H9 (cell line): ENCODE measurements at regions not wholly inside any gene's neighbourhood (a gene's known extent, or its start where the extent isn't known, plus 50 kb on each side); places are given as distances from the start of the nearest gene placed in this dataset.

ENCODE experiments used
- DNase-seq: peaks from one replicate; pipeline ENCODE4 v3.0.0-alpha.2; 2017
- H2AFZ ChIP-seq: one replicate; pipeline ENCODE4 v1.6.1; 2013; ENCODE audit warnings: mild to moderate bottlenecking, low read length, control low read depth, moderate library complexity
- H2AK5ac ChIP-seq: 2 replicates; pipeline ENCODE4 v1.6.1; 2013; ENCODE audit warnings: low read length, control low read depth, mixed read lengths; ENCODE audit not compliant: insufficient read length
- H2BK120ac ChIP-seq: one replicate; pipeline ENCODE4 v1.6.1; 2013; ENCODE audit warnings: low read depth, mild to moderate bottlenecking, low read length, control low read depth, inconsistent platforms; ENCODE audit not compliant: poor library complexity, severe bottlenecking
- H2BK12ac ChIP-seq: 2 replicates; pipeline ENCODE4 v1.6.1; 2013; ENCODE audit warnings: low read length, control low read depth, mixed read lengths, low read depth; ENCODE audit not compliant: insufficient read length
- H2BK15ac ChIP-seq: 2 replicates; pipeline ENCODE4 v1.6.1; 2013; ENCODE audit warnings: low read depth, low read length, control low read depth
- H2BK20ac ChIP-seq: one replicate; pipeline ENCODE4 v1.6.1; 2013; ENCODE audit warnings: low read depth, mild to moderate bottlenecking, low read length, control low read depth, inconsistent platforms; ENCODE audit not compliant: poor library complexity, severe bottlenecking
- H2BK5ac ChIP-seq: 2 replicates; pipeline ENCODE4 v1.6.1; 2013; ENCODE audit warnings: low read length, control low read depth, mixed read lengths; ENCODE audit not compliant: insufficient read length
- H3K14ac ChIP-seq: 2 replicates; pipeline ENCODE4 v1.6.1; 2013; ENCODE audit warnings: low read length, control low read depth; ENCODE audit not compliant: insufficient read depth
- H3K18ac ChIP-seq: 2 replicates; pipeline ENCODE4 v1.6.1; 2013; ENCODE audit warnings: low read depth, mild to moderate bottlenecking, mixed read lengths, low read length, control low read depth; ENCODE audit not compliant: insufficient read length
- H3K23ac ChIP-seq: 2 replicates; pipeline ENCODE4 v1.6.1; 2013; ENCODE audit warnings: low read length, control low read depth, mixed read lengths, low read depth; ENCODE audit not compliant: insufficient read length
- H3K23me2 ChIP-seq: 2 replicates; pipeline ENCODE4 v1.6.1; 2013; ENCODE audit warnings: low read depth, mild to moderate bottlenecking, mixed read lengths, low read length, control low read depth; ENCODE audit not compliant: insufficient read length, poor library complexity, severe bottlenecking
- H3K27ac ChIP-seq: 2 replicates; pipeline ENCODE4 v1.5.1; 2013; ENCODE audit warnings: low read length, control low read depth, mixed read lengths, low read depth; ENCODE audit not compliant: insufficient read length
- H3K27me3 ChIP-seq: 2 replicates; pipeline ENCODE4 v1.6.1; 2013; ENCODE audit warnings: low read length, control low read depth, inconsistent platforms; ENCODE audit not compliant: insufficient read depth
- H3K4ac ChIP-seq: 2 replicates; pipeline ENCODE4 v1.6.1; 2013; ENCODE audit warnings: low read depth, mild to moderate bottlenecking, control low read depth, inconsistent platforms, low read length, moderate library complexity
- H3K4me1 ChIP-seq: 2 replicates; pipeline ENCODE4 v1.6.1; 2013; ENCODE audit warnings: low read length, control low read depth, inconsistent platforms; ENCODE audit not compliant: insufficient read depth
- H3K4me2 ChIP-seq: 2 replicates; pipeline ENCODE4 v1.6.1; 2013; ENCODE audit warnings: low read length, control low read depth, mixed read lengths; ENCODE audit not compliant: insufficient read length, insufficient read depth
- H3K56ac ChIP-seq: 2 replicates; pipeline ENCODE4 v1.6.1; 2013; ENCODE audit warnings: low read depth, mild to moderate bottlenecking, mixed read lengths, low read length, control low read depth; ENCODE audit not compliant: insufficient read length
- H3K79me1 ChIP-seq: 2 replicates; pipeline ENCODE4 v1.6.1; 2013; ENCODE audit warnings: low read depth, mild to moderate bottlenecking, moderate library complexity, low read length, control low read depth, inconsistent platforms; ENCODE audit not compliant: insufficient read depth, poor library complexity, severe bottlenecking
- H3K79me2 ChIP-seq: 2 replicates; pipeline ENCODE4 v1.6.1; 2013; ENCODE audit warnings: low read length, control low read depth, inconsistent platforms; ENCODE audit not compliant: insufficient read depth
- H3K9ac ChIP-seq: 2 replicates; pipeline ENCODE4 v1.6.1; 2013; ENCODE audit warnings: low read length, control low read depth, mixed read lengths; ENCODE audit not compliant: insufficient read length; ENCODE audit errors: extremely low read depth
- H3K9me3 ChIP-seq: one replicate; pipeline ENCODE4 v1.6.1; 2013; ENCODE audit warnings: low read depth, low read length, inconsistent platforms; ENCODE audit not compliant: control insufficient read depth
- H3T11ph ChIP-seq: one replicate; pipeline ENCODE4 v1.6.1; 2013; ENCODE audit warnings: mild to moderate bottlenecking, low read length, control low read depth, inconsistent platforms
- H4K20me1 ChIP-seq: one replicate; pipeline ENCODE4 v1.6.1; 2013; ENCODE audit not compliant: control insufficient read depth, insufficient read length, insufficient read depth
- H4K5ac ChIP-seq: 2 replicates; pipeline ENCODE4 v1.6.1; 2013; ENCODE audit warnings: low read depth, mild to moderate bottlenecking, mixed read lengths, low read length, control low read depth; ENCODE audit not compliant: insufficient read length
- H4K8ac ChIP-seq: replicated peaks from 2 replicates; pipeline ENCODE4 v1.6.1; 2013; ENCODE audit warnings: low read length, control low read depth, mixed read lengths, low read depth; ENCODE audit not compliant: insufficient read length
- H4K91ac ChIP-seq: 2 replicates; pipeline ENCODE4 v1.6.1; 2013; ENCODE audit warnings: low read depth, mild to moderate bottlenecking, moderate library complexity, mixed read lengths, low read length, control low read depth; ENCODE audit not compliant: insufficient read length
- H3K27ac Mint-ChIP-seq, 3 experiments: 2 replicates in 2 of 3; 3 replicates in 1 of 3; pipeline ENCODE4 v1.8.0; 2020 to 2021; ENCODE audit warnings: mixed read lengths in 3 of 3, mild to moderate bottlenecking in 1 of 3, moderate library complexity in 1 of 3
- H3K27me3 Mint-ChIP-seq: 2 replicates; pipeline ENCODE4 v1.8.0; 2021; ENCODE audit warnings: low read depth, mild to moderate bottlenecking, moderate library complexity, mixed read lengths
- H3K36me3 Mint-ChIP-seq, 3 experiments: 2 replicates in 2 of 3; 3 replicates in 1 of 3; pipeline ENCODE4 v1.8.0; 2020 to 2021; ENCODE audit warnings: low read depth in 3 of 3, mixed read lengths in 3 of 3; ENCODE audit not compliant: insufficient read depth in 1 of 3
- H3K4me1 Mint-ChIP-seq, 2 experiments: 2 replicates each; pipeline ENCODE4 v1.8.0; 2020; ENCODE audit warnings: mixed read lengths in 2 of 2
- H3K4me3 Mint-ChIP-seq, 2 experiments: 2 replicates in 1 of 2; 3 replicates in 1 of 2; pipeline ENCODE4 v1.8.0; 2020 to 2021; ENCODE audit warnings: mild to moderate bottlenecking in 2 of 2, mixed read lengths in 2 of 2, moderate library complexity in 1 of 2
- H3K9me3 Mint-ChIP-seq, 2 experiments: 2 replicates in 1 of 2; 3 replicates in 1 of 2; pipeline ENCODE4 v1.8.0; 2020; ENCODE audit warnings: mild to moderate bottlenecking in 2 of 2, mixed read lengths in 2 of 2, moderate library complexity in 1 of 2
- CTCF ChIP-seq: fragments of 200-600 bp; sonication (generic); conservative IDR thresholded peaks from 3 replicates; pipeline ENCODE4 v1.8.0; 2021; ENCODE audit warnings: antibody characterized with exemption, mild to moderate bottlenecking
- WGBS: extraction: QIAGEN DNeasy Blood & Tissue Kit; methylation state at CpG from one replicate; pipeline ENCODE4 v1.1.7; 2013; ENCODE audit warnings: missing lambda C conversion rate, low lambda C conversion rate, mixed read lengths; ENCODE audit not compliant: insufficient read length; ENCODE audit errors: extremely low coverage; 5-methylcytosine and 5-hydroxymethylcytosine counted together

GRCh38 chr4:107388736-107389274 is 331.2 kb downstream of the PAPSS1 start:
- Mint-ChIP-seq H3K27ac (no peak overlapping the region), H3K9me3 (no peaks in the 10 kb centered on the region; a peak in 1 of 5 replicates), H3K36me3 (no peaks in the 10 kb centered on the region; a peak in 1 of 7 replicates), H3K4me3 (no peak overlapping the region), H3K27me3 (no peaks in the 10 kb centered on the region), H3K4me1 (peaks cover 14 to 19% of the 10 kb centered on the region in 2 experiments)
- Histone ChIP-seq H3K27ac (no peak overlapping the region), H3K27me3 (no peaks in the 10 kb centered on the region), H4K5ac (no peak overlapping the region), H2AK5ac (no peak overlapping the region), H3K4ac (no peak overlapping the region), H3K4me1 (no peaks in the 10 kb centered on the region), H3K9me3 (no peaks in the 10 kb centered on the region), H2BK5ac (no peak overlapping the region), H4K8ac (no peak overlapping the region), H3K14ac (no peak overlapping the region), H3K79me1 (no peaks in the 10 kb centered on the region), H3T11ph (no peak overlapping the region), H3K18ac (no peak overlapping the region), H4K20me1 (no peaks in the 10 kb centered on the region), H2BK15ac (no peak overlapping the region), H3K23ac (no peak overlapping the region), H3K4me2 (no peak overlapping the region), H4K91ac (no peak overlapping the region), H2BK120ac (no peak overlapping the region), H2BK20ac (no peak overlapping the region), H2BK12ac (no peak overlapping the region), H3K9ac (no peak overlapping the region), H3K23me2 (no peaks in the 10 kb centered on the region), H2AFZ (no peak overlapping the region), H3K79me2 (no peaks in the 10 kb centered on the region), H3K56ac (no peak overlapping the region)
- DNase-seq: no peak
- WGBS: no CpG with 5 or more reads among the region's 3 CpGs
- no peak for TF ChIP-seq CTCF
